Activated CD4-positive, CD25-positive, alpha-beta regulatory T cell treated with anti-CD3 and anti-CD28 coated beads, Interleukin-2, amount 50 U/mL, for 24 hours (primary cell): ENCODE measurements at regions not wholly inside any gene's neighbourhood (a gene's known extent, or its start where the extent isn't known, plus 50 kb on each side); places are given as distances from the start of the nearest gene placed in this dataset.
"Not testable (repeated sequence)": the region's sequence is repeated elsewhere in the genome, so short reads cannot be mapped to it uniquely, and the experiment has no call there.

ENCODE experiments used
- ATAC-seq, 2 donors: fragments of 150-1000 bp; cut with Tn5 transposase; one replicate each; pipeline ENCODE4 v1.10.0; 2021; ENCODE audit warnings: mild to moderate bottlenecking in 1 of 2, moderate library complexity in 1 of 2

- ATAC-seq, result no peak
These were observed 56.2 kb downstream of the TAF11L14 start for GRCh38 chr5:17690473-17690872.

- ATAC-seq, result no peak
These were observed 57.5 kb downstream of the TAF11L14 start for GRCh38 chr5:17691762-17692161.

GRCh38 chr5:17694371-17694770, 60.1 kb downstream of the TAF11L14 start:
- no peak for ATAC-seq

- no peak for ATAC-seq
These were observed 60.7 kb downstream of the TAF11L14 start for GRCh38 chr5:17694914-17695313.

- no peak for ATAC-seq
These were observed 62.4 kb downstream of the TAF11L14 start for GRCh38 chr5:17696627-17697026.

- no peak for ATAC-seq
These were observed 63.4 kb downstream of the TAF11L14 start for GRCh38 chr5:17697671-17698070.

GRCh38 chr5:17709011-17709710, 74.9 kb downstream of the TAF11L14 start:
- no peak for ATAC-seq

GRCh38 chr5:17713301-17713700, 79.0 kb downstream of the TAF11L14 start:
- ATAC-seq, result no peak

GRCh38 chr5:17714186-17714585, 79.9 kb downstream of the TAF11L14 start:
- no peak for ATAC-seq

GRCh38 chr5:17719592-17719991, 85.3 kb downstream of the TAF11L14 start:
- ATAC-seq, result no peak

- ATAC-seq, result no peak
These were observed 85.8 kb downstream of the TAF11L14 start for GRCh38 chr5:17720071-17720470.

- no peak for ATAC-seq
These were observed 89.6 kb downstream of the TAF11L14 start for GRCh38 chr5:17723876-17724275.

GRCh38 chr5:17727098-17727497, 92.8 kb downstream of the TAF11L14 start:
- ATAC-seq, result no peak

- ATAC-seq, result no peak
These were observed 96.2 kb downstream of the TAF11L14 start for GRCh38 chr5:17730421-17730820.

- ATAC-seq, result no peak
These were observed 98.2 kb downstream of the TAF11L14 start for GRCh38 chr5:17732351-17732923.

- ATAC-seq, result no peak
These were observed 99.8 kb downstream of the TAF11L14 start for GRCh38 chr5:17734011-17734410.

- no peak for ATAC-seq
These were observed 101.5 kb downstream of the TAF11L14 start for GRCh38 chr5:17735761-17736160.

- no peak for ATAC-seq
These were observed 102.8 kb downstream of the TAF11L14 start for GRCh38 chr5:17737092-17737491.

- no peak for ATAC-seq
These were observed 104.2 kb downstream of the TAF11L14 start for GRCh38 chr5:17738446-17738845.

GRCh38 chr5:17743580-17744435, 109.5 kb downstream of the TAF11L14 start:
- ATAC-seq, result no peak

- ATAC-seq, result no peak
These were observed 113.9 kb downstream of the TAF11L14 start for GRCh38 chr5:17748201-17748600.

GRCh38 chr5:17748941-17749340, 114.7 kb downstream of the TAF11L14 start:
- no peak for ATAC-seq

GRCh38 chr5:17755406-17755805, 121.1 kb downstream of the TAF11L14 start:
- ATAC-seq, result not testable (repeated sequence)

GRCh38 chr5:17761326-17761725, 127.1 kb downstream of the TAF11L14 start:
- ATAC-seq, result no peak
